ES-I3 (cell line): ENCODE measurements at regions not wholly inside any gene's neighbourhood (a gene's known extent, or its start where the extent isn't known, plus 50 kb on each side); places are given as distances from the start of the nearest gene placed in this dataset.
"Not testable (repeated sequence)": the region's sequence is repeated elsewhere in the genome, so short reads cannot be mapped to it uniquely, and the experiment has no call there.

ENCODE experiments used
- H3K36me3 ChIP-seq: 2 replicates; pipeline ENCODE4 v1.6.1; 2013; ENCODE audit warnings: mild to moderate bottlenecking, low read length, control low read depth, moderate library complexity; ENCODE audit not compliant: insufficient read depth
- H3K4me1 ChIP-seq: 2 replicates; pipeline ENCODE4 v1.6.1; 2013; ENCODE audit warnings: mild to moderate bottlenecking, control low read depth, low read length; ENCODE audit not compliant: insufficient read depth
- H3K9ac ChIP-seq: 2 replicates; pipeline ENCODE4 v1.6.1; 2013; ENCODE audit warnings: low read depth, mild to moderate bottlenecking, low read length, moderate library complexity
- H3K9me3 ChIP-seq: 2 replicates; pipeline ENCODE4 v1.6.1; 2013; ENCODE audit warnings: mild to moderate bottlenecking, low read length, moderate library complexity; ENCODE audit not compliant: control insufficient read depth, insufficient read depth

DNA sequence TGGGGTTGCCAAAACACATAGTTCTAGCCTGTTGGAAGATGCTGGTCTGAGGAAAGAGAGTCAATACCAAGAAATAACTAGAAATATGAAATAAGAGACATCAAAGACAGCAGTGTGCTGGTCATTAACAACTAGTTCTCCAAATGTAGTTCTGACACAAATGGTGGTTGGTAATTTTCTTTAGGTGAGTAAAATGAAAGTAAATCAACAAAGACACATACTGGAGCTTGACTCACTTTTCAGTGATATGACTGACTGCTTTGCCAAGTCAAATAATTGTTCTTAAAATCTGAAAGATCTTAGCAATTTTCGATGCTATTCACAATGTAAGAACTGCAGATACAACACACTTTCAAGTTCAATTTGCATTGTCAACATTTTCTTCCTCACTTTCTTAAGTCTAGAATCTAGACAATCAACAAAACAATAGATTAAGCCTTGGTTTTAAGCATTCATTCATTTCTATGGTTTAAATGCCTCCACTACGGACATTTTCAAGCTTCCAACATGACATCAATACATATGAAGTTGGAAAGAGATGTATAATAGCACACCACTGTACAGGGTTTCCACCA lies 166.8 kb upstream of the MAP3K1 start:
- H3K9ac ChIP-seq = no peak overlapping the region
- no peaks in the 10 kb centered on the region for H3K9me3 ChIP-seq
- H3K36me3 ChIP-seq = no peaks in the 10 kb centered on the region
- no peaks in the 10 kb centered on the region for H3K4me1 ChIP-seq

DNA sequence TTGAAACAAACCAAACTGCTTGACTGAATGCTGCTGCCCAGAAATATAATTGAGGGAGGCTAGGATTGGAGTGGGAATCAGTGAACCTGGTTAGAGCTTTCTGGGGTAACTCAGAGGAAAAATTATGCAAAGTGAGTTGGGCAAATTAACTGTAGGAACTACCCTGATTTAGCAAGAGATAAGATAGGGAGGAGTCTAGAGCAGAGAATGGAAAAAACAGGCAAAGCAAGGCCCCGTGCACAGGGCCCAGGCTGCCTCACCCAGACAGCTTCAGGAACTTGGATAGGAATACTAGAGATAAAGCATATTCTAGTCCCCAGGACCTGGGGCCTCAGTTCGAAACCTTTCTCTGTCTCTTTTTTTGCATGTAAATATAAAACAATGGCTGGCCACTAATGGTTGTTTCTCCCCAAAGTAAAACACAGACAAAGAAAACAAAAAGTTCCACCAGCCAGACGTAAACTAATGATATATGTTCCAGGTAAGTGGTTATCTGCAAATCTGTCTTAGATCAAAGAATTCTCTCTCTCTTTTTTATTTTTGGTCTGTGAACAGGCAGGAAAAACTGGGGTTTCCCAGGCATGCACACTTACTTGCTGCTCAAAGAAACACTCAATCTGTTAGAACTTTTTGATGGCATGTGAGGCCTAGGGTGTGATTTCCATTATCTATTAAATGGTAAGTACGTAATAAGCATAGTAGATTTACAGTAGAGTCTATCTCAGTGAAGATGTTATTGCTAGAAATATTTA lies 168.1 kb upstream of the MAP3K1 start:
- no peaks in the 10 kb centered on the region for H3K4me1 ChIP-seq
- H3K9me3 ChIP-seq = no peaks in the 10 kb centered on the region
- no peaks in the 10 kb centered on the region for H3K36me3 ChIP-seq
- H3K9ac ChIP-seq = no peak overlapping the region

DNA sequence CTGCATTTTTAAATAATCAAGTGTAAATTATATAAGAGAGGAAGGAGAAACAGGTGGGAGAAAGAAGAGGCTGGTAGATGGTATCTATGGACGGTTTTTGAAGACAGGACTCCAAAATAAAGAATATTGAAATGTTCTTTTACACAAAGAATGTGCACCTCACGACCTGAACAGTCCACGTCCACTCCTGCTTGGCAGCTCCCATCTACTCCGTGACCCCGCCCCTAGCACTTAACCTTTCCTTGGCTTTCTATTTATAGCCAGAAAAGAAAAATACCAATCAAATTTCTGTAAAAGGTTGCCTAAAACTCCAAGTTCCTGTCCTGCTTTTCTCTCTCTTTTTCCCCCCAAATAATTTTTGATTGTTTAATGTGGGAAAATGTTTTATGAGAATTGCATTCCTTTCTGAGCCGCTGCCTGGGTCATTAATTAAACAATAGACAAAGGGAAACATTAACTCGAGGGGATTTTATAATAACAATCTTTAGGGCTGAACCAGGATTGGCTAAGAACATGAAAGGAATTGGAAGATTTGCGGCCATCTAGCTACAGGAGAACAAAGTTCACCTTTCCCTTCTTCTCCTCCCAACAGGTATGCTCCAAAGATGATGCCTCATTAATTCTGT lies 173.6 kb upstream of the MAP3K1 start:
- Histone ChIP-seq H3K4me1 (peaks cover 19% of the 10 kb centered on the region), H3K9me3 (no peaks in the 10 kb centered on the region), H3K9ac (no peak overlapping the region), H3K36me3 (no peaks in the 10 kb centered on the region)

DNA sequence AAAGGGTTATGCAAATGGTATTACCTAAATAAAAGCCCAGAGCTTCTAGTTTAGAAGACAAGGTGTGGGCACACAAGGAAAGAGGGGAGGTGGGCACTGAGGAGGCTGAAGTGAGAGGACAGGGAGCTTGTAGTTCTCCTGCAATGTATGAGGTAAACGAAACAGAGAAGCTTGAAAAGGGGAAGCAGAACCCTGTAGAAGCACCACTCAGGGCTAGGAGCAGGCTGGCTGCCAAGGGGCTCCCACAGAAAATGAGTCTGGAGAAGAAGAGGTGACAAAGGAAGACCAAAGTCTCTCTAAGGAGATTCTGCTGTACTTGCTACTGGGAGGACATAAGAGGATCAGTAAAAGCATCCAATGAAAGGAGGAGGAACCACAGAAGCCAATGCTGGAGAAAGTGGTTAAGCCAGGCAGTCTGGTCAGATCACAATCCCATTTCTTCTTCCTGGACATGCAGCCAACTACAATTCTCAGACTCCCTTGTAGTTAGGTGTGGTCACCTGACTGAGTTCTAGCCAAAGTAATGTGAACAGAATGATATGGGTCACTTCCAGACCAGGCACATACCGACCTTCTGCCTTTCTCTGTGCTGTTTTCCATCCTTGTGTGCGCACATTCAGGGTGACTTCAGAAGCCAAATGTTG lies 174.5 kb upstream of the MAP3K1 start:
- peaks cover 24% of the 10 kb centered on the region for H3K4me1 ChIP-seq
- H3K36me3 ChIP-seq = no peaks in the 10 kb centered on the region
- no peak overlapping the region for H3K9ac ChIP-seq
- no peaks in the 10 kb centered on the region for H3K9me3 ChIP-seq

DNA sequence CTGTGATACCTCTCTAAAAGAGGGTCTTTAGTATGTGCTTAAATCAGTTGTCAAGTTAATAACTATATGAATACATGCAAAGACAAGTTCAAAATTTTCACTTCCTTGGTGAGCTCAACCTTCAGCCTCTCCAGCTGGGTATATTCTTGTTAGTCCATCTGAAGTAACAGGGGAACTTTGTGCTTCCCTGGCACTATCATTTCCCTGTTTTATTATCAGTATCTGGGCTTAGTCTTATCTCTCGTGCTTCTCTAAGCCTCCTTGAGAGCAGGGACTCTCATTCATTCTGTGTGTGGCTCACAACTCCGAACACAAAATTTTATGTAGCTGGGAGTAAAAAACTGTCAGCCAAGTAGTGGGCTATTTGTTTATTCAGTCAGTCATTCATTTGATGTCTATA lies 175.9 kb upstream of the MAP3K1 start:
- no peaks in the 10 kb centered on the region for H3K36me3 ChIP-seq
- H3K9me3 ChIP-seq = no peaks in the 10 kb centered on the region
- H3K9ac ChIP-seq = no peak overlapping the region
- peaks cover 24% of the 10 kb centered on the region for H3K4me1 ChIP-seq

DNA sequence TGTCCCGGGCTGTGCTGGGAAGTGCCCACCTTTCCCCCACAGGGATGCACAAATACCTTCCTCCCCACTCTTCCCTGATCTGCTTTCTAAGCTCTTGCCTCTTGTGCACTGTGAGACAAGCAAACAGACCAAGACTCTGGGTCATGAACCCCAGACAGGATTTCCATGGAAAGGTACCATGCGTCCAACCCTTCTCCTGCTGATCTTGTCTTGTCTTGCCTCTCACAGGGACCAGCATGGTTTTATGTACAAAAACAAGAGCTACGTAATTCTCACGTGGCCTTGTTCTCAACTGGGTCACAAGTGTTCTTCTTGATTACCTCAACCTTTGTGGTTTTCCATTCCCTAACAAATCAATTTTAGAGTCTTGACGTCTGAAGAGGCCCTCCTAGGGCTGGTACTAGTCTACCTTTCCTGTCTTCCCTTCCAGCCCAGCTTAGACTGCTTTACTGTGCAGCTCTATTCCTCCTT lies 176.5 kb upstream of the MAP3K1 start:
- Histone ChIP-seq H3K36me3 (no peaks in the 10 kb centered on the region), H3K9ac (no peak overlapping the region), H3K9me3 (no peaks in the 10 kb centered on the region), H3K4me1 (peaks cover 24% of the 10 kb centered on the region)

DNA sequence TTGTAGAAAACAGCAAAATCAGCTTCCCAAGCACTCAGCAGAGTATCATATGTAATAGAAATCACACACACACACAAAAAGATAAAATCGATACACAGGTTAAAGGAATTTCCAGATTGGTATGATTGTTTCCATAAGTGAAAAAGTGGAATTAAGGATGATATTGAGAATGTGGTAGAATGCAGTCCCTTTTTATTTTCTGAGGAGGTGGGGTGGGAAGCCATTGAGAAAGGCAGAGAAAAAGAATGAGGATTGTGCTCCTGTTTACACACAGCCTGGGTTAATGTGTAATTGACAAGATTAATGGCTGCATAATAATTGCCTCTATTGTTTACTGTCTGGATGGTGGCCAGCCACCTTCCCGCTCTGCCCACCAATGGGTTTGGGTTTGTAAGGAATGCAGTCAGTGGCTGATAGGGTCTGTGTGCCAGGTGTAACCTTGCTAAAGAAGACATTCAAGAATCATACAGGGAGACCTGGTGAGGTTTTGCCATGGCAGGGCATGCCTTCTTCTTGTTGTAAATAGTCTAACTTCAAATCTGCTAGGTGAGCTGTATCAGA lies 177.2 kb upstream of the MAP3K1 start:
- no peaks in the 10 kb centered on the region for H3K9me3 ChIP-seq
- no peaks in the 10 kb centered on the region for H3K36me3 ChIP-seq
- H3K9ac ChIP-seq = no peak overlapping the region
- H3K4me1 ChIP-seq = peaks cover 24% of the 10 kb centered on the region

DNA sequence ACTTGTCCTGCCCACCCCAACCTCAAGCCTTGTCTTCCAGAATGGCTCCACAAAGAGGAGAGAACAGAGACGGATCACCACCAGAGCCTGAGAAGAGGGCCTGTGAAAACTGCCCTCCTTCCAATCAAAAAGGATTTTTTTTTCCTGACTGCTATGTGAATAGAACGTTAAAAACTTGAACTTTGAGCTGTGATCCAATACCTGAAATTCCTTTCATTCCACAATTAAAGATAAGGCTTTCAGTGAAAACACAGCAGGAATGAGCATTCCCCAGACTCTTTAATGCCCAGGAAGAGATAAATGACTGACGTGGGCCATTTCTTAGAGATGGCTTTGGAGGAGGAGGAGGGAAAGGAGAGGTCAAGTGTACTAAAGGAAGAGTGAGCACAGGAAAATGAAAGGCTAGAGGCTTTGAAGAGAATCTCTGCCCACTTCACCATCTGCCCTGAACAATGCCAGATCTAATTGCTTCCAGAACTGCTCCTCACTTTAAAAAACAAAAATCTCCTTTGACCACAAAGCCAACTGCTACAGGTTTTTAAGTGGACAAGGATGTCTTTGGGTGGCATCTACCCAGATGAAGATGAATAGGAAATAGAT lies 177.9 kb upstream of the MAP3K1 start:
- H3K4me1 ChIP-seq = peaks cover 24% of the 10 kb centered on the region
- no peak overlapping the region for H3K9ac ChIP-seq
- H3K9me3 ChIP-seq = no peaks in the 10 kb centered on the region
- H3K36me3 ChIP-seq = no peaks in the 10 kb centered on the region

DNA sequence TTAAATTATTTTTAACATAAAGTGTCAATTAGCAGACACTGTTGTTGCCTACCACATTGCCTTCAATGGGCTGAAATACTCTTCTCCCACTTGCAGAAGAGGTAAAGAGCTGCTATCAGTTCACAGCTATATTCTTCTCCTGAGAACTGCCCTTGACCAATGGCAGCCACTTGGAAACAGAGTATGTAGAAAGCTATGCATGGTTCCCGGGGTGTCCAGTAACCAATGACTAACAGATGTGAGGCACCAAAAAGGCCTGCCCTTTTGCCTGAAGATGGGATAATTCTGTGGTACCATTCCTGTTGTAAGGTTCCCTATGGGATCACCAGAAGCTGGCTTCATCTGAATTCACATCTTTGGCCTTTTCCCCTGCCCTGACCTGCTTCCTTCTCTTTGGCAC lies 181.4 kb upstream of the MAP3K1 start:
- peaks cover 24% of the 10 kb centered on the region for H3K4me1 ChIP-seq

DNA sequence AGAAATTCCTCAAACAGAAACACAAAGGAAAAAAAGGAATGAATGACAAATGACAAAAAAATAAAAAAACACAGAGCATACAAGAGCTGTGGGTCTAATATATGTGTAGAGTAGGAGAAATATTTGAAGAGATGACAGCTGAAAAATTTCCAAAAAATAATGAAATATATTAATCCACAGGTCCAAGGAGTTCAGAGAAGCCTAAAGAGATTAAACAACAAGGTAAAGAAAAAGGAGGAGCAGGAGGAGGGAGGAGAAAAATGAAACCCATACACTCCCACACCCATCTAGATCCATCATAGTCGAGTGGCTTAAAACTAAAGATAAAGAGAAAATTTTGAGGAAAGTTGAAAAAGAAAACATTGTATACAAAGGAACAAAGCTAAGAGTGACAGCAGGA lies 182.4 kb upstream of the MAP3K1 start:
- Histone ChIP-seq H3K9me3 (no peaks in the 10 kb centered on the region), H3K36me3 (no peaks in the 10 kb centered on the region), H3K9ac (no peak overlapping the region), H3K4me1 (peaks cover 17% of the 10 kb centered on the region)

More for the DNA sequence above, 181.4 kb upstream of the MAP3K1 start:
- Histone ChIP-seq H3K9me3 (no peaks in the 10 kb centered on the region), H3K9ac (no peak overlapping the region), H3K36me3 (no peaks in the 10 kb centered on the region)

DNA sequence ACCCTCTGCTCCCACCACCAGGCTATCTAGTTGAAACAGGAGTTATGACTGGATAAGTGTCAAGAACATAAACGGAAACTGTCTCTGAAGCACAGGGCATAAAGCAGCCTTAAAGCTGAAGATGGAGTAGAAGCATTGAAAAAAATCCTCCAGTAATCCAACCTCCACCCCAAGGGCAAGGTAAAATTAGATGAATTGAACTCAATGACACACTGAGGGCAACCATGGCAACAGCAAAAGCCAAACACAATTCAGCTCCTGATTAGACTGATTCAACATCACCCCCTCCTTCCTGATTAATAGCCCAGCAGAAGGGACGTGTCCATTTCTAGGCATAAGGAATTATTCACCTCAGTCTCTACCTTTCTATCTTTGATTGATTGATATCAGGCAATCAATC lies 183.2 kb upstream of the MAP3K1 start:
- H3K36me3 ChIP-seq = no peaks in the 10 kb centered on the region
- peaks cover 10% of the 10 kb centered on the region; the same call in 1 of the 2 replicates for H3K4me1 ChIP-seq
- no peaks in the 10 kb centered on the region; the same call in 1 of the 2 replicates for H3K9me3 ChIP-seq
- no peak overlapping the region for H3K9ac ChIP-seq

DNA sequence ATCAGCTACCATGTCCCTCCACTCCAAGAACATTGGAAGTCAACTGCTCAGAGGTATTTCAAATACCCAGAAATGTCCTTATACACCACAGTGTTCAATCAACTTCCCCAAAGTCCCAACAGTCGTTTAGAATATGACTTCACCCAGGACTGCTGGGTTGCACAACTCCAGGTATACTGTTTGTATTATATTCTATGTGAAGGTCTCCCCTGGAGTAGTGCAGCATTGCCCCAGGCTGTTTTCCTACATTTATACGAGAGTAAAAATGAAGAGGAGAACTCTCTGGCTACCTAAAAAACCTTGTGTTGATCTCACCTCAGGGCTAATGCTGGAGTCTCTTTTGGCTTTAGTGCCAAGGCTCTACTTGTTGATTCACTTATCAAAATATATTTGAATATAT lies 183.6 kb upstream of the MAP3K1 start:
- H3K9ac ChIP-seq = no peak overlapping the region
- no peaks in the 10 kb centered on the region; the same call in 1 of the 2 replicates for H3K9me3 ChIP-seq
- H3K36me3 ChIP-seq = no peaks in the 10 kb centered on the region
- H3K4me1 ChIP-seq = peaks cover 5% of the 10 kb centered on the region; the same call in 1 of the 2 replicates

DNA sequence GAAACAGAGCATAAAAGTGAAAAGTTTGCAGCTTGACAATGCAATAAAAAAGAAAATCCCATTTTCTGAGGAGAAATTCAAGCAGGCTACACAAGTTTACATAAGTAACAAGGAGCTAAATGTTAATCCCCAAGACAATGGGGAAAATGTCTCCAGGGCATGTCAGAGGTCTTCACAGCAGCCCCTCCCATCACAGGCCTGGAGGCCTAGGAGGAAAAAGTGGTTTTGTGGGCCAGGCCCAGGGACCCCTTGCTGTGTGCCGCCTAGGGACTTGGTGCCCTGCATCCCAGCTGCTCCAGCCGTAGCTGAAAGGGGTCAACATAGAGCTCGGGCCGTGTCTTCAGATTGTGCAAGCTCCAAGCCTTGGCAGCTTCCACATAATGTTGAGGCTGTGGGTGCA lies 186.7 kb upstream of the MAP3K1 start:
- H3K36me3 ChIP-seq, H3K4me1 ChIP-seq, H3K9ac ChIP-seq, H3K9me3 ChIP-seq: not testable (repeated sequence)

DNA sequence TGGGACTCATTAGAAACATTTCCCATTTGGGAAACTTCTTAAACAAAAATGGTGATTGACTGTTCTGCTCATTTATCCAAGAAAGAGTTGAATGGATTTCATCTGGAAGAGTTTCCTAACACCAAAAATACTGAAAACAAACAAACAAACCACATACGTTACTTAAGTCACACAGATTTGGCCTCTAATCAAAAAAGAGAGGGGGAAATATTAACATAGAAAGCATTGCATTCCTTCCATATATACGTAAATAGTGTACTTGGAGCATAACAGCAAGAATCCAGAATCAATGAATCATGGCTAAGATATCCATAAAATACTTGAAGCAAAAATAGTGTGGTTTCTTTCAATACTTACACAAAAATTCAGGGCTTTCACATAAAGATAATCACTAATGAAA lies 189.8 kb upstream of the MAP3K1 start:
- H3K9me3 ChIP-seq = no peaks in the 10 kb centered on the region; the same call in 1 of the 2 replicates
- H3K4me1 ChIP-seq = no peaks in the 10 kb centered on the region
- no peak overlapping the region for H3K9ac ChIP-seq
- H3K36me3 ChIP-seq = no peaks in the 10 kb centered on the region
